ENCODE measurements at regions not wholly inside any gene's neighbourhood (a gene's known extent, or its start where the extent isn't known, plus 50 kb on each side); places are given as distances from the start of the nearest gene placed in this dataset.

- H3K4me2 ChIP-seq = peak overlapping the region; percentile 46 to 83 (median 74)
- peak overlapping the region in 2 of 11 experiments; percentile 21 to 47; a peak in 4 of 22 replicates for H3K9ac ChIP-seq
- TF ChIP-seq Cebpa-rat (IDR thresholded peaks at IDR 0.05) = peak in 10 of 11 experiments; percentile 17 to 85 (median 63); a peak in 14 of 22 replicates
These were observed 493.2 kb downstream of the MIAT start for GRCh38 chr22:27150544-27150941.

DNA sequence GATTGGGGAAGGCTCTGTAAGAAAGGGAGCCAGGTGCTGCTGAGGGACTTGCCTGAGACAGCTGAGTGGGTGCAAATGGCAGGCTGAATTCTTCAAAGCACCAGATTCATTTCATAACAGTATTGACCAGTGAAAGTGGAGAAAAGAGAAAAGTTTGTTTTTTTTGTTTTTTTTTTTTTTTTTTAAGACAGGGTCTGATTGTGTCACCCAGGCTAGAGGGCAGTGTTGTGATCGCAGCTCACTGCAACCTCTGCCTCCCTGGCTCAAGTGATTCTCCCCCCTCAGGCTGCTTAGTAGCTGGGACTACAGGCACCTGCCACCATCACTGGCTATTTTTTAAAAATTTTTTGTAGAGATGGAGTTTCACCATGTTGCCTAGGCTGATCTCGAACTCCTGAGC is 494.0 kb downstream of the MIAT start:
- no peaks in the 10 kb centered on the region for H3K27me3 ChIP-seq
- peaks cover 13 to 28% (median 22%) of the 10 kb centered on the region in 10 experiments for H3K4me1 ChIP-seq
- H4K20me1 ChIP-seq = no peaks in the 10 kb centered on the region
- H3K36me3 ChIP-seq = no peaks in the 10 kb centered on the region
- H3K27ac ChIP-seq = peak overlapping the region in 3 of 11 experiments; percentile 37 to 70 (median 62); a peak in 4 of 22 replicates
- H3K4me2 ChIP-seq = peak overlapping the region in 10 of 11 experiments; percentile 46 to 83 (median 72); a peak in 17 of 22 replicates
- H3K9me3 ChIP-seq (replicated peaks in 1 of 11) = peaks cover 0 to 13% (median 3%) of the 10 kb centered on the region in 11 experiments; a peak in 7 of 22 replicates
- H3K9ac ChIP-seq = no peak overlapping the region
- no peak overlapping the region for H3K4me3 ChIP-seq
- no peak for TF ChIP-seq Cebpa-rat (IDR thresholded peaks at IDR 0.05)

More at GRCh38 chr22:27150544-27150941, 493.2 kb downstream of the MIAT start:
- Histone ChIP-seq H3K27me3 (no peaks in the 10 kb centered on the region), H3K4me3 (peak overlapping the region in 3 of 10 experiments; percentile 3 to 16 (median 14); a peak in 4 of 20 replicates), H4K20me1 (no peaks in the 10 kb centered on the region), H3K27ac (peak overlapping the region in 7 of 11 experiments; percentile 15 to 70 (median 37); a peak in 13 of 22 replicates), H3K9me3 (replicated peaks in 1 of 11) (peaks cover 0 to 13% (median 3%) of the 10 kb centered on the region in 11 experiments; a peak in 7 of 22 replicates), H3K4me1 (peaks cover 13 to 28% (median 22%) of the 10 kb centered on the region in 10 experiments), H3K36me3 (no peaks in the 10 kb centered on the region)

DNA sequence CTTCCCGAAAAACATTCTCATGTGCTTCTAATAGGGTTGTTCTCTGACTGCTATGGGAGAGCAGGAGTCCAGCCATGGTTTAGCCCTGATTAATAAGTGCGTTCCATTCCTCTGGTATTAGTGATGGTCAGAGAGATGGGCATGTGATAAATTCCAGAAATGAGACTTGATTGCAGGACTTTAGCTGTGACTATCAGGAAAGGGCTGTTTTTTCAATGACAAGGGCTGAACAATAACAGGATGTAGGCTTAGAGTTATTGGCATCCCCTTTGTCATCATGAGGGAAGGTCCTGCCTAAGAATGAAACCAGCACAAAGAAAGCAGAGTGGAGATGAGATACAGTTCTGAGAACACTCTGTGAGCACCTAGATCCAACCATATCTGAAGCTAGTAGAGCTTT is 494.6 kb downstream of the MIAT start:
- Histone ChIP-seq H3K36me3 (no peaks in the 10 kb centered on the region), H3K27me3 (no peaks in the 10 kb centered on the region), H3K9ac (no peak overlapping the region), H3K4me2 (peak overlapping the region in 1 of 11 experiments; percentile 74; a peak in 1 of 22 replicates), H3K4me3 (no peak overlapping the region), H3K4me1 (peaks cover 17 to 28% (median 24%) of the 10 kb centered on the region in 10 experiments), H4K20me1 (no peaks in the 10 kb centered on the region), H3K9me3 (replicated peaks in 1 of 11) (peaks cover 0 to 13% (median 3%) of the 10 kb centered on the region in 11 experiments; a peak in 7 of 22 replicates), H3K27ac (no peak overlapping the region)
- TF ChIP-seq Cebpa-rat (IDR thresholded peaks at IDR 0.05) = no peak

GRCh38 chr22:27152883-27153282 is 495.5 kb downstream of the MIAT start:
- H3K4me2 ChIP-seq = no peak overlapping the region
- no peaks in the 10 kb centered on the region for H4K20me1 ChIP-seq
- H3K27me3 ChIP-seq = no peaks in the 10 kb centered on the region
- H3K36me3 ChIP-seq = no peaks in the 10 kb centered on the region
- no peak overlapping the region for H3K9ac ChIP-seq
- H3K27ac ChIP-seq = no peak overlapping the region
- TF ChIP-seq Cebpa-rat (IDR thresholded peaks at IDR 0.05) = no peak
- peaks cover 21 to 36% (median 28%) of the 10 kb centered on the region in 10 experiments for H3K4me1 ChIP-seq
- no peak overlapping the region for H3K4me3 ChIP-seq
- peaks cover 0 to 13% (median 3%) of the 10 kb centered on the region in 11 experiments; a peak in 7 of 22 replicates for H3K9me3 ChIP-seq (replicated peaks in 1 of 11)

DNA sequence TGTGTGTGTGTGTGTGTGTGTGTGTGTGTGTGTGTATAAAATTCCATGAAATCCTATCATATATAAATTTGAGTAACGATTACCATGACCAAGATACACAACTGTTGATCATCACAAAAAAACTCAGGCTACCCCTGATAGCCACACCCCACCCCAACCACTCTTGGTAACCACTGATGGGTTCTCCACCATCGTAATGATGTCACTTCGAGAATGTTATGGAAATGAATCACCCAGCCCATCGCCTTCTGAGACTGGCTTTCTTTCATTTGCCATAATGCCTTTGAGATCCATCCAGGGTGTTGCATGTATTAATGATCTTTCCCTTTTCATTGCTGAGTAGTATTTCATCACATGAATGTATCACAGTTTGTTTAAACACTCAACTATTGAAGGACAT is 496.0 kb downstream of the MIAT start:
- H3K27me3 ChIP-seq = no peaks in the 10 kb centered on the region
- no peak overlapping the region for H3K9ac ChIP-seq
- H3K36me3 ChIP-seq = no peaks in the 10 kb centered on the region
- no peaks in the 10 kb centered on the region for H4K20me1 ChIP-seq
- peaks cover 0 to 13% (median 3%) of the 10 kb centered on the region in 11 experiments; a peak in 7 of 22 replicates for H3K9me3 ChIP-seq (replicated peaks in 1 of 11)
- no peak overlapping the region for H3K4me2 ChIP-seq
- TF ChIP-seq Cebpa-rat (IDR thresholded peaks at IDR 0.05) = no peak
- H3K4me3 ChIP-seq = no peak overlapping the region
- H3K27ac ChIP-seq = no peak overlapping the region
- H3K4me1 ChIP-seq = peaks cover 21 to 41% (median 31%) of the 10 kb centered on the region in 10 experiments

GRCh38 chr22:27154717-27155116 is 497.3 kb downstream of the MIAT start:
- Histone ChIP-seq H3K4me3 (no peak overlapping the region), H3K27me3 (no peaks in the 10 kb centered on the region), H3K36me3 (no peaks in the 10 kb centered on the region), H3K4me2 (peak overlapping the region in 6 of 11 experiments; percentile 1 to 44 (median 14); a peak in 3 of 22 replicates), H3K4me1 (peaks cover 20 to 54% (median 41%) of the 10 kb centered on the region in 10 experiments), H3K9me3 (replicated peaks in 1 of 11) (peaks cover 0 to 13% (median 0%) of the 10 kb centered on the region in 11 experiments; a peak in 7 of 22 replicates), H3K9ac (no peak overlapping the region), H4K20me1 (no peaks in the 10 kb centered on the region), H3K27ac (no peak overlapping the region)
- no peak for TF ChIP-seq Cebpa-rat (IDR thresholded peaks at IDR 0.05)

DNA sequence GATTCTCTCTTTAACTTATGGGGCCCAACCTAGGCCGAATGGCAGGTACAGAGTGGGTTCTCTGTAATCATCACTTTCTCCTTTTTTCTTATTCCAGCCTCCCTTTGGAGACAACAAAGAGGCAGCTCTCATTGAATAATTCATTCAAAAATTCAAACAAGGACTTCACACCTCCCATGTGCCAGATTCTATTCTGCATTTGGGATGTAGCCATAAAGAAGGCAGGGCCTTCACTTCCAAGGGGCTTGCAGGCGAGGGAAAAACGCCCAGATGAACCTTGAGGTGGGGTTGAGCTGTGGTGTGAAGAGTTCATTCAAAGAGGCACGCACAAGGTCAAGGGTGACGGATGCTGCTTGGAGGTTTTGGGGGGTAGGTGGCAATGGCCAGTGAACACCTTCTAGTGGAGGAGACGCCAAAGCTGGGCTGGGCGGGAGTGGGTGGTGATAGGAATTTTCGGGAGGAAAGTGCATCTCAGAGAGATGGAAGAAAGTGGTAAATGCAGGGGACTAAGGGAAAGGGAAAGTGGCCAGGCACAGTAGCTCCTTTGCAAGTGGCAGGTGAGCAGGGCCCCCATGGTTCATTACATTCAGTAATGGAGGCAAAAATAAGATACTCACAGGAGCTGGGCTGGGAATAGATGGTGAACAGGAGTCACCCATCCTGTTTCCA is 499.6 kb downstream of the MIAT start:
- peak overlapping the region in 8 of 11 experiments; percentile 44 to 72 (median 50); a peak in 15 of 22 replicates for H3K4me2 ChIP-seq
- no peaks in the 10 kb centered on the region for H3K27me3 ChIP-seq
- TF ChIP-seq Cebpa-rat (IDR thresholded peaks at IDR 0.05) = no peak

DNA sequence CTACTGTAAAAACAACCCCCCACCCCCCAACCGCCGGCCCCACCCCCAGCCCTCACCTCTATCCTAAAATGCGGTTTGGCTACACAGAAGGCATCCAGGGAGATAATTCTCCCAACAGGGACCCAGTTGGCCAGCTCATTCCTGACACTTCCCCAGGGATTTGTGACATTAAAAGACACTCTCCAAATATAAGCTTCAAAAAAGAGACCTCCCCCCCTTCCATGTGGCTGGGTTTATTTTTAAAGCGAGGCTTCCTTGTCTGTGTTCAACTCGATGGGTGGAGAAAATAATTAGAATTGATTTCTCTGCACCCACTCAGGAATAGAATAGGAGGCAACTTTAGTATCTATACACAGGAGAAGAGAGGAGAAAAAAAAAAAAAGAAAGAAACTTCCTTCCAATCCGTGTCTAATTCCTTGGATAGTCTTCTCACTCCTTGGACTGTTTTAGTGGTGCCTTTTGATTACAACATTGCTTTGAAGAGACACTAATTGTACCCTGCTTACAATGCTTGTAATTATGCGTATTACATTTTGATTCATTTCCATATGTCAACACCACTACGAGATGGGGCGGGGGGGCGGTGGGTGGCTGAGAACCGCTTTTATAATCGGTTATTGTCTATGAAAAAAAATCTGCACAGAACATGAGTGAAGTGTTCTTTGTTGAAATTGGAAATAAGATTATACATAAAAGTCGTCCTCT is 500.4 kb downstream of the MIAT start:
- peaks cover 0 to 8% (median 0%) of the 10 kb centered on the region in 11 experiments; a peak in 6 of 22 replicates for H3K9me3 ChIP-seq (replicated peaks in 1 of 11)
- H3K4me3 ChIP-seq = no peak overlapping the region
- H3K4me1 ChIP-seq = peaks cover 6 to 43% (median 27%) of the 10 kb centered on the region in 10 experiments; a peak in 16 of 20 replicates
- H3K27me3 ChIP-seq = no peaks in the 10 kb centered on the region
- H4K20me1 ChIP-seq = no peaks in the 10 kb centered on the region
- no peak for TF ChIP-seq Cebpa-rat (IDR thresholded peaks at IDR 0.05)
- H3K4me2 ChIP-seq = peak overlapping the region in 7 of 11 experiments; percentile 44 to 69 (median 50); a peak in 14 of 22 replicates
- H3K36me3 ChIP-seq = no peaks in the 10 kb centered on the region
- H3K27ac ChIP-seq = no peak overlapping the region
- H3K9ac ChIP-seq = no peak overlapping the region

More for the DNA sequence above, 499.6 kb downstream of the MIAT start:
- no peak overlapping the region for H3K27ac ChIP-seq
- no peak overlapping the region for H3K9ac ChIP-seq
- H3K9me3 ChIP-seq (replicated peaks in 1 of 11) = peaks cover 0 to 13% (median 0%) of the 10 kb centered on the region in 11 experiments; a peak in 7 of 22 replicates
- peaks cover 5 to 43% (median 27%) of the 10 kb centered on the region in 10 experiments; a peak in 16 of 20 replicates for H3K4me1 ChIP-seq
- H4K20me1 ChIP-seq = no peaks in the 10 kb centered on the region
- no peaks in the 10 kb centered on the region for H3K36me3 ChIP-seq
- no peak overlapping the region for H3K4me3 ChIP-seq

GRCh38 chr22:27159016-27159415 is 501.6 kb downstream of the MIAT start:
- Histone ChIP-seq H4K20me1 (no peaks in the 10 kb centered on the region), H3K27ac (no peak overlapping the region), H3K4me3 (no peak overlapping the region), H3K9me3 (replicated peaks in 1 of 11) (no peaks in the 10 kb centered on the region), H3K9ac (no peak overlapping the region), H3K4me1 (peaks cover 6 to 43% (median 27%) of the 10 kb centered on the region in 10 experiments; a peak in 16 of 20 replicates), H3K27me3 (no peaks in the 10 kb centered on the region), H3K36me3 (no peaks in the 10 kb centered on the region), H3K4me2 (peak overlapping the region in 8 of 11 experiments; percentile 3 to 58 (median 41); a peak in 13 of 22 replicates)
- no peak for TF ChIP-seq Cebpa-rat (IDR thresholded peaks at IDR 0.05)

Data from BLaER1 treated with 17β-estradiol and CSF1 and Interleukin-3, amounts not matched to agents 10 nM and 100 nM (cell line).